ENCODE measurements at regions not wholly inside any gene's neighbourhood (a gene's known extent, or its start where the extent isn't known, plus 50 kb on each side); places are given as distances from the start of the nearest gene placed in this dataset.

DNA sequence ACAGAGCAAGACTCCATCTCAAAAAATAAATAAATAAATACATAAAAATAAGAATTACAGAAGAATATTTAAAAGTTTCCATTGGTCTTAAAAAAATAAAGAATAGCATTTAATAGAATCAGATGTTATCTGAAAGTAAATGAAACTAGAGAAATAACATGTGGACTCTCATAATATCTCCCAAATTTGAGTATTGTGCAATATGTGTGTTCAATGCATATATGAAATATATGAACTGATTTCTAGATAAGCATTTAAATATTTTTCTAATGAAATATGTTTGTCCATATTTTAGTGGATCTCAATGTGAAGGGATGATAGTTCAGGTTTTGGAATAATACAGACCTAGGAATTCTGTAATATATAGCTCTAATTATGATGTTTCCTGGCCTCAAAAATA is 265.9 kb upstream of the PMFBP1 start:
- H3K9me3 Mint-ChIP-seq: peaks cover 35% of the 10 kb centered on the region

GRCh38 chr16:72434159-72434558 is 262.2 kb upstream of the PMFBP1 start:
- H3K36me3 Mint-ChIP-seq: no peaks in the 10 kb centered on the region
- H3K27me3 Mint-ChIP-seq: peaks cover 1% of the 10 kb centered on the region
- H3K27ac Mint-ChIP-seq: no peak overlapping the region
- no peaks in the 10 kb centered on the region for H3K4me1 Mint-ChIP-seq
- H3K4me3 Mint-ChIP-seq: no peak overlapping the region
- H3K9me3 Mint-ChIP-seq: peaks cover 30% of the 10 kb centered on the region

More for the DNA sequence above, 265.9 kb upstream of the PMFBP1 start:
- Mint-ChIP-seq H3K27ac (no peak overlapping the region), H3K4me1 (no peaks in the 10 kb centered on the region), H3K27me3 (peaks cover 1% of the 10 kb centered on the region), H3K36me3 (no peaks in the 10 kb centered on the region), H3K4me3 (no peak overlapping the region)

- peaks cover 20% of the 10 kb centered on the region for H3K9me3 Mint-ChIP-seq
Observed at GRCh38 chr16:72430121-72430520, 258.2 kb upstream of the PMFBP1 start.

DNA sequence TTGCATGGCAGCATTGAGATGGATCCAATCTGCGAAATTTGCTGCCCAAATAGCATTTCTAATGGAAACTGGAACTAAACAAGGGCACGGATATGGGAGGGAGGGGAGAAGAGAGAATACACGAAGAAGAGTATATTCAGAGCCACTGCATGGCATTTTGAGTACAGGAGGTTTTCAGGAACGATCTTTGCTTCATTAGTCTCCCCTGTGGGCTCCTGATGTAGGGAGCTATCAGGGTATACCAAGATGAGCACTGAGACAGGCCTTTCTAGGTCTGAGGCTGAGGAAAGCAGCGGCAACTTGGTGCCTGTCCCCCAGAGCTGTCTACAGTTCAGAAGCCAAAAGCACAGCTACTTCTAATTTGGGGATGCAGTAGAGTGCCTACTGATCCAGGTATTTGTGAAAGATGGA is 257.7 kb upstream of the PMFBP1 start:
- H3K9me3 Mint-ChIP-seq: peaks cover 17% of the 10 kb centered on the region
- H3K27ac Mint-ChIP-seq: no peak overlapping the region
- H3K27me3 Mint-ChIP-seq: peaks cover 1% of the 10 kb centered on the region
- H3K4me1 Mint-ChIP-seq: no peaks in the 10 kb centered on the region
- H3K36me3 Mint-ChIP-seq: peaks cover 1% of the 10 kb centered on the region
- no peak overlapping the region for H3K4me3 Mint-ChIP-seq

More at GRCh38 chr16:72430121-72430520, 258.2 kb upstream of the PMFBP1 start:
- peaks cover 1% of the 10 kb centered on the region for H3K27me3 Mint-ChIP-seq
- no peak overlapping the region for H3K4me3 Mint-ChIP-seq
- no peaks in the 10 kb centered on the region for H3K4me1 Mint-ChIP-seq
- no peaks in the 10 kb centered on the region for H3K36me3 Mint-ChIP-seq
- no peak overlapping the region for H3K27ac Mint-ChIP-seq

DNA sequence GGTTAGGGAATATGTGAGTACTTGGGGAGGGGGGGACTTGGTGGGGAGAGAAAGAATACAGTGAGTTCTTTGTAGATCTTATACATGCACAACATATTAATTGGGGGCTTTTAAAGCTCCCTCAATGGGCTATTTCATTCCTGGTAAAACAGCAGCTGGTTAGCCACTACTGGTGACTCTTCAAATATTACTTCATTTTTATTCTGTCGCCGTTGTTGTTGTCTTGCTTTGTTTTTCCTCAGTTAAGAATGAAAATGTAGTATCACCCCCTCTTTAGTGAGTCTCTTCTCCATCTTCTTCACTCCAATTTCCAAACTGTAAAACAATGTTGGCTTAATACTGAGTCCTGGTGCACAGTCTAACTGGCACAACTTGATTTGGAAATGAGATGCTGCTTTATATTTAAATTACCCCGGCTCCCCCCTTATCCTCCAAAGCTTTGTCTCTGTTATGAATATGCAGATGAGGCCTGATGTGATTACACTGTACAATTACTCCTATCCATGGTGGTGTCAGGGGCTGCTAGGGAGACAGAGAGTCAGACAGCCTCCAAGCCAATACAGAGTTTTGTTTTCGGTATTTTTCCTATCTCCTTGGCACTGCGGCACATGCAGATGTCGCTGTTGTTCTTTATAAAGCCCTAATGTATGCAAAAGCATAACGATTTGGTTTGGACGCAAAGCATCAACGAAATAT is 256.9 kb upstream of the PMFBP1 start:
- Mint-ChIP-seq H3K4me3 (no peak overlapping the region), H3K27ac (no peak overlapping the region), H3K4me1 (no peaks in the 10 kb centered on the region), H3K9me3 (peaks cover 16% of the 10 kb centered on the region), H3K36me3 (peaks cover 4% of the 10 kb centered on the region), H3K27me3 (peaks cover under 1% of the 10 kb centered on the region)

DNA sequence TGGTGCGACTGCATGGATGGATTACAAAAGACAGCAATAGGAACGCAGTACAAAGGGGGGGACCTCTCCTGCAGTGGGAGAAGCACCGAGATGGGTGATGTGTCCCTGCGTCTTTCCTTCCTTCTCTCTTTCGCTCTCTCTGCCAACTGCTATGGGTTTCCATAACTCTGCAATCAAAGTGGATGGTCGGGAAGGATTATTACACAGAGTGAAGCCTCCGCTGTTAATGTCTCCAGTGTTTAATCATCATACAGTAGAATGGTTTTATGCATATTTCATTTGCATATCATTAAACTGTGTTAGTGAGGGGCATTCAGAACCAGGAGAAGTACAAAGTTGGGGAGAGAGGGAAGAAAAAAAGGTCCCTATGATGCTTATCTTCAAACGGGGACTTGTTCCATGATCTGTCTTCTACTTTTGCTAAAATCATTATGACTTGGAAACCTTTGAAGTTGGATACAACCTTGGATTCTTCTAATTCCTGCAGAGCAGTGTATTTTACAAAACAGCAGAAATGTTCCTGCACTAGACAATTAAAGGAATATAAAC is 255.9 kb upstream of the PMFBP1 start:
- Mint-ChIP-seq H3K9me3 (peaks cover 14% of the 10 kb centered on the region), H3K36me3 (peaks cover 7% of the 10 kb centered on the region), H3K4me3 (no peak overlapping the region), H3K4me1 (no peaks in the 10 kb centered on the region), H3K27ac (no peak overlapping the region), H3K27me3 (no peaks in the 10 kb centered on the region)

DNA sequence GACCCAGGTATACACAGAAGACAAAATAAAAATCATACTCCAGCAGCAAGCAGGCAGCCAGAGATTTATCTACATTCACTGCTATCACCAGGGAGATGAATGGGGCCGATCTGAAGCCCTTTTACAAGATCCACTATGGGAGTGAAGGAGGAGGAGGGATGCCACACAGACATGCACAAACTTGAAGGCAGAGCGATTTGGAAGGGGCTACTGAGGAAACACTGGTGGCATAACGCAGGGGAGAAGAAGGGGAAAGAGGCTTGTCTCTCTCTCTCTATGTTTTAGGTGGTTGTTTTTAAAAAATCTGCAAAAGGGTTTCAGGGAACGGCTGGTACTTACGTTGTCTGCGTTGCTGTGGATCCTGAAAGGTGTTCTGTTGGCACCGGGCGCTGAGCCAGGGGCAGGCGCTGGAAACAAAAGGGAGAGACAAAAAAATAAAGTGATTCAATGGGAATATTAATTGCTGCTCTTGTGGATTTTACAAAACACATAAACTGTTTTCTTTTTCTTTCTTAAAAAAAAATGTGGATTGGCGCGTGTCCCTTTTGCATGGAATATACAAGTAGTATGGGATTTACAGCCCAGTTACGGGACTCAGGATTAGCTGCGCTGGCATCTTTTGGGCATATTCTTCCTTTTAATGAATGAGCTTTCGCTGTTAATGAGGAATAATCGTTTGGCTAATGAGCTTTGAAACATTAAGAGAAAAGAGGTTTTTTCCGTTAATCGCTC is 255.3 kb upstream of the PMFBP1 start:
- H3K36me3 Mint-ChIP-seq: peaks cover 8% of the 10 kb centered on the region

DNA sequence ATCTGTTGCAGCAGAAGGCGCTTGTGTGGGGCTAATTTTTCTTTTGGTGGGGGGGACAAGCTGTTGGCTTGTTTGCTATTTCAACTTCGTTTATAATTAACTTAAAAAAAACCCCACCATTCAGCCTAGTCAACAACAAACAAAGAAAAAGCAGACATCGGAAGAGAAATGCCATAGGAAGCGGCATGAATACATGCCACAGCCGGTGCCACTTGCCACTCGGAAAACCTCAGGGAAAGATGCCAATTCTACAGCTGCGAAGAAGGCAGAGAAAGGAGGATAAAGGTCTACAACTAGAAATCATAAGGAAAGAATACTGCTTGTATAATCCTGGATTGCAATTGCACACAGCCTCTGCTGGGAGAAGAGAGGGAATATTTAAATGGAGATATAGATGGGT is 254.4 kb upstream of the PMFBP1 start:
- no peak overlapping the region for H3K27ac Mint-ChIP-seq
- H3K36me3 Mint-ChIP-seq: peaks cover 8% of the 10 kb centered on the region

More for the DNA sequence above, 255.3 kb upstream of the PMFBP1 start:
- no peaks in the 10 kb centered on the region for H3K27me3 Mint-ChIP-seq
- no peaks in the 10 kb centered on the region for H3K4me1 Mint-ChIP-seq
- H3K4me3 Mint-ChIP-seq: no peak overlapping the region
- H3K27ac Mint-ChIP-seq: no peak overlapping the region
- peaks cover 18% of the 10 kb centered on the region for H3K9me3 Mint-ChIP-seq

DNA sequence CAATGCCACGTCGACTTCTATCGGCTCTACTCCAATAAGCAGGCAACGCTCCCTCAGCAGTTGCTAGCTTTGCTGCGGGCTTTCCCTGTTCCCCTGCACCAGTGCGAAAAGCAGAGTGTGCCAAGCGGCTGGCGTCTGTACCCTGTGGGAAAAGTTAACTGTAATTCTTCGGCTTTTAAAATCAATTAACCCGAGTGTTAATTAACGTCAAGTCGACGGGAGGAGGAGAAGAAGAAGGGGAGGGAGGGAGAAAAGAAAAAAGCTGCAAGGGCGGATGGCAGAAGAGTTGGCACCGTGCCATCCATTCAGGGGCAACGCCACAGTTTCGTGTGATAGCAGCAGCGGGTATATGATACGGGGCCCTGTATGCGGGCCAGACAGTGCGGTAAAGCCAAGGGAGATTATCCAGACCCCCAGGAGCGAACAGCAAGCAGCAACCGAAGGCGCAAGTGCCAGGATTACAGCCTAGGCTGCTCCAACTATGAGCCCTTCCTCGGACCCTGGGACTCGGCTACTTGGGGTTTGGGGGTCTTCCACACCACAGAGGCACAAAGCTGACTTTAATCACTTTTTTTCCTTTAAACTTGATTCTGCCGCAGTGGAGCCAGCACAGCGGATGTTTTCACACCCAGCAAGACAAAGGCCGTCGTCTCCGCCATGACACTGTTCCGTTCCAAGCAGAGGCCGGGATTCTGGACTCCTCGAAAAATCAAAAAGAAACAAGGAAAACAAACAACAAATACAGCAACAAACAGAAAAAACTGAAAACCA is 253.8 kb upstream of the PMFBP1 start:
- peaks cover 23% of the 10 kb centered on the region for H3K9me3 Mint-ChIP-seq
- H3K27me3 Mint-ChIP-seq: no peaks in the 10 kb centered on the region
- no peak overlapping the region for H3K4me3 Mint-ChIP-seq
- peaks cover 8% of the 10 kb centered on the region for H3K36me3 Mint-ChIP-seq
- H3K4me1 Mint-ChIP-seq: no peaks in the 10 kb centered on the region
- H3K27ac Mint-ChIP-seq: no peak overlapping the region

More for the DNA sequence above, 254.4 kb upstream of the PMFBP1 start:
- Mint-ChIP-seq H3K4me1 (no peaks in the 10 kb centered on the region), H3K9me3 (peaks cover 18% of the 10 kb centered on the region), H3K4me3 (no peak overlapping the region), H3K27me3 (no peaks in the 10 kb centered on the region)

DNA sequence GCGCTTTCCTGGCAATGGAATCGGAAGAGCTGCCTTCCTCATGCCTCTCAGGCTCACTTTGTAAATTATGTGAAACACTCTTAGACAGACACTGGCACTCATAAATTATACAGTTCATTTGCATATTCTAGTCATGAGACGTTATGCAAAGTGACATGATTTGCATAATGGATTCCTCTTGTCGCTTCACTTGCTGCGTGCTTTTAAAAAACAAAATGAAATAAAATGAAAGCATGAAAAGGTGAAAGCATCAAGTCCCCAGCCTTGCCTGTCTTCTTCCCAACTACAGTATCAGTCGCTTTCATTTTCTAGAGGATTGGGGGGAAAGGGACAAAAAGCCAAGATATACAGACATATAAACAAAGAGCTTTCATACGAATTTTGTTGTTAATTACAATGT is 252.8 kb upstream of the PMFBP1 start:
- H3K27me3 Mint-ChIP-seq: no peaks in the 10 kb centered on the region
- no peaks in the 10 kb centered on the region for H3K4me1 Mint-ChIP-seq
- peaks cover 23% of the 10 kb centered on the region for H3K9me3 Mint-ChIP-seq
- peaks cover 8% of the 10 kb centered on the region for H3K36me3 Mint-ChIP-seq
- no peak overlapping the region for H3K27ac Mint-ChIP-seq
- no peak overlapping the region for H3K4me3 Mint-ChIP-seq

DNA sequence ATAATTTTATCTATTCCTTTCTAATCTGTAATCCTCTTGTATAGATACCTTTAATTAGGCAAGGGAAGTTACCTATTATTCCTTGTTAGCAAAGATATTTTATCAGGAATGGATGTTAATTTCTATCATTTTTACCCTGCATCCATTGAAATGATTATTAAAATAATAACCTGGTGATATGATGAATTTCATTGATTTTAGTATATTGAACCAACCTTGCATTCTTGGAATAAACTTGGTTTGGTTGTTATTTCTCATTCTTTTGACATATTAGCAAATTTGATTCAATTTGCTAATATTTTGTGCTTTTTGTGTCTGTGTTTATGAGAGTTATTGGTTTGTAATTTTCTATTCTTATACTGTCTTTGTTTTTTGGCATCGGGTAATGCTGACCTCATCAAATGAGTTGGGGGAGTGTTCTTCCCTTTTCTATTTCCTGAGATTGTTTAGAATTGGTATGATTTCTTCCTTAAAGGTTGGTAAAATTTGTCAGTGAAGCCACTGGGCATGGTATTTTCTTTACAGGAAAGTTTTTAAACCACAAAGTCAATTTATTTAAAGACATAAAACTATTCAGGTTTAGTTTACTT is 250.4 kb upstream of the PMFBP1 start:
- Mint-ChIP-seq H3K4me1 (no peaks in the 10 kb centered on the region), H3K36me3 (peaks cover 8% of the 10 kb centered on the region), H3K9me3 (peaks cover 23% of the 10 kb centered on the region), H3K27ac (no peak overlapping the region), H3K27me3 (no peaks in the 10 kb centered on the region), H3K4me3 (no peak overlapping the region)

GRCh38 chr16:72419638-72420037 is 247.7 kb upstream of the PMFBP1 start:
- Mint-ChIP-seq H3K27ac (no peak overlapping the region), H3K27me3 (no peaks in the 10 kb centered on the region), H3K9me3 (peaks cover 25% of the 10 kb centered on the region), H3K4me3 (no peak overlapping the region), H3K36me3 (peaks cover 6% of the 10 kb centered on the region), H3K4me1 (no peaks in the 10 kb centered on the region)

- Mint-ChIP-seq H3K27me3 (no peaks in the 10 kb centered on the region), H3K36me3 (no peaks in the 10 kb centered on the region), H3K9me3 (peaks cover 4% of the 10 kb centered on the region), H3K27ac (no peak overlapping the region), H3K4me3 (no peak overlapping the region), H3K4me1 (no peaks in the 10 kb centered on the region)
Observed at GRCh38 chr16:72415379-72415778, 243.4 kb upstream of the PMFBP1 start.

DNA sequence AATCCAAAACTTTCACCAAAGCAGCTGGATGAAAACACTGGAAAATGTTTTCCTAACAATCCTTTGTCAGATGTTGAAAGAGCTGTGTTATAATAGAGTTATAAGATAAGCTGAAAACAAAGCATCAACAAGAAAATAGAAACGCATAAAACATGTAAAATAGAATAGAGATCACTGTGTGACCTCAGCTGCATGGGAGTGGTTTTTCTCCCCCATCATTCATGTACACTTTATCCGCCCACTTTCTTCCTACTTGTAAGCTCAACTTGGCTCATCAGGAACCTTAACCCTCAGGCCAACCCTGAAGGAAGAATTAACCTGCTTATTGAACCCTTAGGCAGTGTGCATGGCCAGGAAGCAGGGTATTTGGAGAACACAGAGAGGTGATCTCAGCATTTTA is 238.5 kb upstream of the PMFBP1 start:
- peaks cover 4% of the 10 kb centered on the region for H3K9me3 Mint-ChIP-seq
- H3K4me1 Mint-ChIP-seq: no peaks in the 10 kb centered on the region

DNA sequence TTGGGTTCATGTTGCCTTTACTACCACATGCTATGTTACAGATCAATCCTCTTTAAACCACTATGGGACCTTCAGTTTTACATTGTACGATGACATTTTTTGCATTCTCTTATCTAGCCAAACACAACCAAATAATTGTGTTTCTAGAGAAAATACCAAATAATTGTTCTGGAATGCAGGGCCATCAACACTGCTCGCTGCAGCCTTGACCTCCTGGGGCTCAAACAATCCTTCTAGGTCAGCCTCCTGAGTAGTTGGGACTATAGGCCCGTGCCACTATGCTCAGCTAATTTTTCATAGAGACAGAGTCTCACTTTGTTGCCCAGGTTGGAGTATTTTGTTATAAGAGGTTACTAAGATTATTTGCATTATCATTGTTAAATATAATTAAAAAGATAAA is 237.5 kb upstream of the PMFBP1 start:
- Mint-ChIP-seq H3K27ac (no peak overlapping the region), H3K27me3 (peaks cover 1% of the 10 kb centered on the region), H3K36me3 (no peaks in the 10 kb centered on the region), H3K9me3 (no peaks in the 10 kb centered on the region), H3K4me1 (no peaks in the 10 kb centered on the region), H3K4me3 (no peak overlapping the region)

More for the DNA sequence above, 238.5 kb upstream of the PMFBP1 start:
- no peaks in the 10 kb centered on the region for H3K36me3 Mint-ChIP-seq
- no peak overlapping the region for H3K4me3 Mint-ChIP-seq
- H3K27me3 Mint-ChIP-seq: no peaks in the 10 kb centered on the region
- H3K27ac Mint-ChIP-seq: no peak overlapping the region
